Ishikawa (cell line): ENCODE measurements at regions not wholly inside any gene's neighbourhood (a gene's known extent, or its start where the extent isn't known, plus 50 kb on each side); places are given as distances from the start of the nearest gene placed in this dataset.

Experiments used
- CEBPB ChIP-seq: IDR thresholded peaks from 2 replicates; pipeline ENCODE4 v1.6.1; 2012
- CREB1 ChIP-seq: IDR thresholded peaks from 2 replicates; pipeline ENCODE4 v1.6.1; 2012; ENCODE audit warnings: low read depth
- EGR1 ChIP-seq: IDR thresholded peaks from 2 replicates; pipeline ENCODE4 v1.6.1; 2012
- EP300 ChIP-seq: IDR thresholded peaks from 2 replicates; pipeline ENCODE4 v1.6.1; 2012; ENCODE audit warnings: borderline replicate concordance
- FOXM1 ChIP-seq: IDR thresholded peaks from 2 replicates; pipeline ENCODE4 v1.6.1; 2012; ENCODE audit warnings: low read depth, borderline replicate concordance
- MAX ChIP-seq: IDR thresholded peaks from 2 replicates; pipeline ENCODE4 v1.6.1; 2012
- NFIC ChIP-seq: IDR thresholded peaks from 2 replicates; pipeline ENCODE4 v1.6.1; 2012
- RAD21 ChIP-seq: IDR thresholded peaks from 2 replicates; pipeline ENCODE4 v1.6.1; 2012; ENCODE audit warnings: low read depth
- TAF1 ChIP-seq: IDR thresholded peaks from 2 replicates; pipeline ENCODE4 v1.6.1; 2012; ENCODE audit warnings: low read depth, mild to moderate bottlenecking
- TCF12 ChIP-seq: IDR thresholded peaks from 2 replicates; pipeline ENCODE4 v1.6.1; 2012; ENCODE audit warnings: low read depth
- TEAD4 ChIP-seq: IDR thresholded peaks from 2 replicates; pipeline ENCODE4 v1.6.1; 2012
- YY1 ChIP-seq: IDR thresholded peaks from 2 replicates; pipeline ENCODE4 v1.6.1; 2012; ENCODE audit warnings: low read depth
- ZBTB7A ChIP-seq: IDR thresholded peaks from 2 replicates; pipeline ENCODE4 v1.6.1; 2012; ENCODE audit warnings: low read depth
- TF ChIP-seq, protein P1 (sequence below): IDR thresholded peaks from 2 replicates; pipeline ENCODE4 v1.6.1; 2012; ENCODE audit warnings: low read depth, mild to moderate bottlenecking
- TF ChIP-seq, protein P2 (sequence below): IDR thresholded peaks from 2 replicates; pipeline ENCODE4 v1.6.1; 2012

GRCh38 chr6:119734227-119734626, 384.7 kb upstream of the MAN1A1 start:
- TF ChIP-seq NFIC (no peak), YY1 (no peak), CREB1 (no peak), TEAD4 (no peak), CEBPB (no peak), RAD21 (no peak), MAX (no peak), EP300 (no peak), TAF1 (no peak)
- TF ChIP-seq, protein P1, sequence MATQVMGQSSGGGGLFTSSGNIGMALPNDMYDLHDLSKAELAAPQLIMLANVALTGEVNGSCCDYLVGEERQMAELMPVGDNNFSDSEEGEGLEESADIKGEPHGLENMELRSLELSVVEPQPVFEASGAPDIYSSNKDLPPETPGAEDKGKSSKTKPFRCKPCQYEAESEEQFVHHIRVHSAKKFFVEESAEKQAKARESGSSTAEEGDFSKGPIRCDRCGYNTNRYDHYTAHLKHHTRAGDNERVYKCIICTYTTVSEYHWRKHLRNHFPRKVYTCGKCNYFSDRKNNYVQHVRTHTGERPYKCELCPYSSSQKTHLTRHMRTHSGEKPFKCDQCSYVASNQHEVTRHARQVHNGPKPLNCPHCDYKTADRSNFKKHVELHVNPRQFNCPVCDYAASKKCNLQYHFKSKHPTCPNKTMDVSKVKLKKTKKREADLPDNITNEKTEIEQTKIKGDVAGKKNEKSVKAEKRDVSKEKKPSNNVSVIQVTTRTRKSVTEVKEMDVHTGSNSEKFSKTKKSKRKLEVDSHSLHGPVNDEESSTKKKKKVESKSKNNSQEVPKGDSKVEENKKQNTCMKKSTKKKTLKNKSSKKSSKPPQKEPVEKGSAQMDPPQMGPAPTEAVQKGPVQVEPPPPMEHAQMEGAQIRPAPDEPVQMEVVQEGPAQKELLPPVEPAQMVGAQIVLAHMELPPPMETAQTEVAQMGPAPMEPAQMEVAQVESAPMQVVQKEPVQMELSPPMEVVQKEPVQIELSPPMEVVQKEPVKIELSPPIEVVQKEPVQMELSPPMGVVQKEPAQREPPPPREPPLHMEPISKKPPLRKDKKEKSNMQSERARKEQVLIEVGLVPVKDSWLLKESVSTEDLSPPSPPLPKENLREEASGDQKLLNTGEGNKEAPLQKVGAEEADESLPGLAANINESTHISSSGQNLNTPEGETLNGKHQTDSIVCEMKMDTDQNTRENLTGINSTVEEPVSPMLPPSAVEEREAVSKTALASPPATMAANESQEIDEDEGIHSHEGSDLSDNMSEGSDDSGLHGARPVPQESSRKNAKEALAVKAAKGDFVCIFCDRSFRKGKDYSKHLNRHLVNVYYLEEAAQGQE: no peak

DNA sequence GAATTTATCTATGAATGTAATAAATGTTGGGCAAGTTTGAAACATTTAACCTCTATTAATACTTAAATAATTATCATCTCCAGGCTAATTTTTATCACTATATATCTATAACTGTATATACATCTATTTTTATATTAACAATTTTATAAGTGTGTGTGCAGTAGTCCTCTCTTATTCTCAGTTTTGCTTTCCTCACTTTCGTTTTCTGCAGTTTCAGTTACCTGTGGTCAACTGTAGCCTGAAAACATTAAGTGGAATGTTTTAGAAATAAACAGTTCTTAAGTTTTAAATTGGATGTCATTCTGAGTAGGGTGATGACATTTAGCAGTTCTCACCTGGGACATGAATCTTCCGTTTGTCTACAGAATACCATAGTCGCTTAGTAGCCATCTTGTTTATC, 379.4 kb upstream of the MAN1A1 start:
- TF ChIP-seq MAX: no peak
- TF ChIP-seq FOXM1: no peak
- no peak for TF ChIP-seq TAF1
- TF ChIP-seq EGR1: no peak
- TF ChIP-seq TEAD4: no peak
- no peak for TF ChIP-seq CEBPB
- TF ChIP-seq NFIC: no peak
- TF ChIP-seq, protein P1: no peak
- no peak for TF ChIP-seq ZBTB7A
- no peak for TF ChIP-seq TCF12
- no peak for TF ChIP-seq RAD21
- no peak for TF ChIP-seq CREB1

DNA sequence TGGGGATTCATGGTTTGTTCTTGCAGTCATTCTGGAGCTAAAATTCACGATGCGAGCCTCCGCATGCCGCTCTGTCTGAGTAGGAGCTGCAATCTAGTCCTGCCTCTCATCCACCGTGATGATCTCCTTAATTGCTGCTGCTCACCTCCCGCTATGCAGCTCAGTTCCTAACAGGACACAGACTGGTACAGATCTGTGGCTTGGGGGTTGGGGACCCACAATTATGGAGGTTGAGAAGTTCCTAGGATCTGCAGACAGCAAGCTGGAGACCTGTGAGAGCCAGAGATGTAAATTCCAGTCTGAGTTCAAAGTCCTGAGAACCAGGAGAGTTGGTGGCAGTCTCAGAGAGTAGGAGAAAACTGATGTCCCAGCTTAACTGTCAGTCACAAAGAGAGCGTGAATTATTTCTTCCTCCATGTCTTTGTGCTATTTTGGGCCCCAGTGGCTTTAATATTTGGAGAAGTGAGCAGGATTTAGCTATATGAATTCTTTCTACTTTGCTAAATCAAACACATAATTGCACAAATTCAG, 378.7 kb upstream of the MAN1A1 start:
- TF ChIP-seq CEBPB: no peak
- TF ChIP-seq EGR1: no peak
- TF ChIP-seq EP300: no peak
- no peak for TF ChIP-seq TEAD4
- no peak for TF ChIP-seq MAX
- TF ChIP-seq CREB1: no peak
- no peak for TF ChIP-seq NFIC
- TF ChIP-seq FOXM1: no peak
- no peak for TF ChIP-seq RAD21
- TF ChIP-seq TCF12: no peak
- no peak for TF ChIP-seq TAF1
- no peak for TF ChIP-seq ZBTB7A
- TF ChIP-seq, protein P1: no peak
- TF ChIP-seq, protein P2, sequence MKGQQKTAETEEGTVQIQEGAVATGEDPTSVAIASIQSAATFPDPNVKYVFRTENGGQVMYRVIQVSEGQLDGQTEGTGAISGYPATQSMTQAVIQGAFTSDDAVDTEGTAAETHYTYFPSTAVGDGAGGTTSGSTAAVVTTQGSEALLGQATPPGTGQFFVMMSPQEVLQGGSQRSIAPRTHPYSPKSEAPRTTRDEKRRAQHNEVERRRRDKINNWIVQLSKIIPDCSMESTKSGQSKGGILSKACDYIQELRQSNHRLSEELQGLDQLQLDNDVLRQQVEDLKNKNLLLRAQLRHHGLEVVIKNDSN: no peak
- no peak for TF ChIP-seq YY1

GRCh38 chr6:119727504-119728219, 378.1 kb upstream of the MAN1A1 start:
- TF ChIP-seq, protein P2: no peak
- peak; percentile 52 for TF ChIP-seq NFIC

DNA sequence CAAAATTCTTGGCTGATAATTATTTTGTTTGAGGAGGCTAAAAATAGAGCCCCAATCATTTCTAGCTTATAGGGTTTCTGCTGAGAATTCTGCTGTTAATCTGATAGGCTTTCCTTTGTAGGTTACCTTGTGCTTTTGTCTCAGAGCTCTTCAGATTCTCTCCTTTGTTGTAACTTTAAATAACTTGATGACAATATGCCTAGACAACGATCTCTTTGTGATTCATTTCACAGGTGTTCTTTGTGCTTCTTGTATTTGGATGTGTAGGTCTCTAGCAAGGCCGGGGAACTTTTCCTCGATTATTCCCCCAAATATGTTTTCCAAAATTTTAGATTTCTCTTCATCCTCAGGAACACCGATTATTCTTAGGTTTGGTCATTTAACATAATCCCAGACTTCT, 376.5 kb upstream of the MAN1A1 start:
- TF ChIP-seq, protein P2: no peak
- TF ChIP-seq CREB1: no peak
